ENCODE measurements at regions not wholly inside any gene's neighbourhood (a gene's known extent, or its start where the extent isn't known, plus 50 kb on each side); places are given as distances from the start of the nearest gene placed in this dataset.

DNA sequence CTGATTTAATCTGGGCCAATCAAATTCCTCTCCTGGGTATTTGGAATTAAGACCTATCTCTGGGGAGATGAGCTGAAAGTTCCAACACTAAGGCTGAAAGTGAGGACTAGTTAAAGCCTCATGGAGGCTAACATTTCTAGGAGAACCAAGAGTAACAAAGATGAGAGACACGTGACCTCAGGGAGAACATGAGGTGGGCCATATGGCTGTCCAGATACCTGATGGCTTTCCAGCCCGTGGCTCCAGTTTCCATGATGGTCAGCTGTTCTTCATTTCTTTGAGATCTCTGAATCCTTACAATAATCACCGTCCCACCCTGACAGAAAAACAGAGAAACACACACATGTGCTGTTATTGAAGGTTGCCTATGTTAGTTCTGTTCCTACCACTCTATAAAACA lies 66.1 kb downstream of the LEPR start:
- no peak for TF ChIP-seq POLR2A (IDR thresholded peaks at IDR 0.05)
- TF ChIP-seq CTCF (IDR thresholded peaks at IDR 0.05): no peak
- Histone ChIP-seq H3K27ac (no peak overlapping the region), H3K27me3 (no peaks in the 10 kb centered on the region), H3K4me3 (no peak overlapping the region), H3K4me1 (peaks cover 0 to 12% (median 3%) of the 10 kb centered on the region in 4 donors), H3K9me3 (no peaks in the 10 kb centered on the region), H3K36me3 (no peaks in the 10 kb centered on the region)
- ATAC-seq (no peak), DNase-seq (no peak)
- intact Hi-C loops (cut with DNase I): no loop called here
- 100% methylated on average over 2 of the region's 3 CpGs for WGBS (ENCODE audit: insufficient coverage, low coverage, low lambda C conversion rate, missing lambda C conversion rate)

GRCh38 chr1:65489481-65489880 lies 69.0 kb downstream of the LEPR start:
- no peak overlapping the region for H3K27ac ChIP-seq
- intact Hi-C loops (cut with DNase I): no loop called here
- DNase-seq: no peak
- peaks cover 0 to 18% (median 5%) of the 10 kb centered on the region in 4 donors for H3K4me1 ChIP-seq
- no peaks in the 10 kb centered on the region for H3K9me3 ChIP-seq
- TF ChIP-seq POLR2A (IDR thresholded peaks at IDR 0.05) (no peak), CTCF (IDR thresholded peaks at IDR 0.05) (no peak)
- ATAC-seq: no peak
- H3K4me3 ChIP-seq: no peak overlapping the region
- no peaks in the 10 kb centered on the region for H3K36me3 ChIP-seq
- no peaks in the 10 kb centered on the region for H3K27me3 ChIP-seq

- Histone ChIP-seq H3K4me1 (peaks cover 0 to 11% (median 2%) of the 10 kb centered on the region in 4 donors), H3K27me3 (no peaks in the 10 kb centered on the region), H3K4me3 (no peak overlapping the region), H3K9me3 (no peaks in the 10 kb centered on the region), H3K27ac (no peak overlapping the region), H3K36me3 (no peaks in the 10 kb centered on the region)
- intact Hi-C loops (cut with DNase I): no loop called here
- TF ChIP-seq CTCF (IDR thresholded peaks at IDR 0.05) (no peak), POLR2A (IDR thresholded peaks at IDR 0.05) (no peak)
- WGBS (ENCODE audit: insufficient coverage, low coverage, low lambda C conversion rate, missing lambda C conversion rate): 97% methylated on average over 6 of the region's 6 CpGs
- DNase-seq (no peak), ATAC-seq (no peak)
Observed at GRCh38 chr1:65490231-65491009, 70.0 kb downstream of the LEPR start.

DNA sequence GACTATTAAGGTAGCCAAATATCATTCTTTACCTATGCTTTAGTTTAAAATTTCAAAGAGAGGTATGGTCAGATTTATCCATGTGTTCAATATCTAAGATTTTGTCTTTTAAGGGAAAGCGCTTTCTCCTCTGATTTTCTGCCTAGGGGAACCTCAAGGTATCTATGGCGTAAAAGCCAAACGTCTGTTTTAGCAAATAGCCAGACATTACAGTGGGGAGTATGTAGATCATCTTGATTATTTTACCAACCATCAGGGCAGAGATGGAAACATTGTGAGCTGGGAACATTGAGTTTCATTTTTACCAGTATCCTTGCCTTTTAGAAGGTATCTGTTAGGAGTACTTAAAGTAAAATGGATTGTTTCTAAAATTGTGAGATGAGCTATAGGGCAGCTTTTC lies 71.0 kb downstream of the LEPR start:
- WGBS (ENCODE audit: insufficient coverage, low coverage, low lambda C conversion rate, missing lambda C conversion rate): 69% methylated on average over 3 of the region's 3 CpGs
- intact Hi-C loops (cut with DNase I): no loop called here
- no peaks in the 10 kb centered on the region for H3K9me3 ChIP-seq
- DNase-seq: no peak
- H3K27ac ChIP-seq: no peak overlapping the region
- ATAC-seq: no peak
- H3K4me1 ChIP-seq: peaks cover 0 to 11% (median 2%) of the 10 kb centered on the region in 4 donors
- no peaks in the 10 kb centered on the region for H3K36me3 ChIP-seq
- H3K4me3 ChIP-seq: no peak overlapping the region
- TF ChIP-seq CTCF (IDR thresholded peaks at IDR 0.05): no peak
- no peak for TF ChIP-seq POLR2A (IDR thresholded peaks at IDR 0.05)
- H3K27me3 ChIP-seq: no peaks in the 10 kb centered on the region

Data from right lobe of liver (tissue), 6 donors.